GM19397 (cell line): ENCODE measurements at regions not wholly inside any gene's neighbourhood (a gene's known extent, or its start where the extent isn't known, plus 50 kb on each side); places are given as distances from the start of the nearest gene placed in this dataset.

ENCODE experiments used
- ATAC-seq: cut with Tn5 transposase; IDR thresholded peaks from one replicate; pipeline ENCODE4 v1.9.1; 2021; ENCODE audit warnings: mild to moderate bottlenecking, moderate library complexity; ENCODE audit not compliant: unreplicated experiment

GRCh38 chr10:21212912-21213311 is 312.6 kb downstream of the SKIDA1 start:
- ATAC-seq: no peak

- ATAC-seq: no peak
These were observed 313.1 kb downstream of the SKIDA1 start for GRCh38 chr10:21212348-21212747.

- no peak for ATAC-seq
These were observed 312.4 kb upstream of the NEBL start for GRCh38 chr10:21209495-21209894.

GRCh38 chr10:21208666-21209316 is 311.7 kb upstream of the NEBL start:
- no peak for ATAC-seq

- no peak for ATAC-seq
These were observed 310.9 kb upstream of the NEBL start for GRCh38 chr10:21207852-21208646.

- no peak for ATAC-seq
These were observed 308.2 kb upstream of the NEBL start for GRCh38 chr10:21205328-21205727.

- ATAC-seq: no peak
These were observed 306.5 kb upstream of the NEBL start for GRCh38 chr10:21203473-21204107.

- ATAC-seq: no peak
These were observed 305.8 kb upstream of the NEBL start for GRCh38 chr10:21202776-21203462.

- ATAC-seq: no peak
These were observed 302.4 kb upstream of the NEBL start for GRCh38 chr10:21199501-21199900.

GRCh38 chr10:21197838-21198237 is 300.7 kb upstream of the NEBL start:
- no peak for ATAC-seq

GRCh38 chr10:21196822-21197395 is 299.8 kb upstream of the NEBL start:
- no peak for ATAC-seq

- ATAC-seq: no peak
These were observed 298.1 kb upstream of the NEBL start for GRCh38 chr10:21195252-21195651.

GRCh38 chr10:21194510-21194993 is 297.4 kb upstream of the NEBL start:
- no peak for ATAC-seq

GRCh38 chr10:21193196-21193595 is 296.1 kb upstream of the NEBL start:
- ATAC-seq: no peak

GRCh38 chr10:21191512-21191911 is 294.4 kb upstream of the NEBL start:
- ATAC-seq: no peak

- no peak for ATAC-seq
These were observed 287.9 kb upstream of the NEBL start for GRCh38 chr10:21184984-21185383.

- ATAC-seq: no peak
These were observed 287.1 kb upstream of the NEBL start for GRCh38 chr10:21184216-21184615.

- no peak for ATAC-seq
These were observed 285.9 kb upstream of the NEBL start for GRCh38 chr10:21183025-21183424.

GRCh38 chr10:21181451-21181850 is 284.3 kb upstream of the NEBL start:
- ATAC-seq: no peak

GRCh38 chr10:21180604-21181003 is 283.5 kb upstream of the NEBL start:
- no peak for ATAC-seq

GRCh38 chr10:21176934-21177480 is 279.9 kb upstream of the NEBL start:
- no peak for ATAC-seq
